Endothelial cell (in vitro differentiated cells): ENCODE measurements at regions not wholly inside any gene's neighbourhood (a gene's known extent, or its start where the extent isn't known, plus 50 kb on each side); places are given as distances from the start of the nearest gene placed in this dataset.
A peak's percentile ranks its signal among the peaks of the same experiment; 100 is the strongest.

Source experiments
- DNase-seq: peaks from one replicate; pipeline ENCODE4 v3.0.0; 2021; ENCODE audit warnings: low spot score
- H3K27ac Mint-ChIP-seq: one replicate; pipeline ENCODE4 v1.8.0; 2021; ENCODE audit warnings: mixed read lengths, inconsistent platforms; ENCODE audit not compliant: unreplicated experiment
- H3K27me3 Mint-ChIP-seq: one replicate; pipeline ENCODE4 v1.8.0; 2021; ENCODE audit warnings: mild to moderate bottlenecking, moderate library complexity, mixed read lengths, inconsistent platforms; ENCODE audit not compliant: unreplicated experiment
- H3K36me3 Mint-ChIP-seq: one replicate; pipeline ENCODE4 v1.8.0; 2021; ENCODE audit warnings: mild to moderate bottlenecking, low read depth, mixed read lengths, inconsistent platforms; ENCODE audit not compliant: unreplicated experiment
- H3K4me1 Mint-ChIP-seq: one replicate; pipeline ENCODE4 v1.8.0; 2021; ENCODE audit warnings: mild to moderate bottlenecking, mixed read lengths, inconsistent platforms; ENCODE audit not compliant: unreplicated experiment
- H3K4me3 Mint-ChIP-seq: one replicate; pipeline ENCODE4 v1.8.0; 2021; ENCODE audit warnings: mild to moderate bottlenecking, mixed read lengths, inconsistent platforms; ENCODE audit not compliant: unreplicated experiment
- H3K9me3 Mint-ChIP-seq: one replicate; pipeline ENCODE4 v1.8.0; 2021; ENCODE audit warnings: mixed read lengths, inconsistent platforms; ENCODE audit not compliant: unreplicated experiment
- TF ChIP-seq, protein P1 (sequence below): fragments of 200-600 bp; sonication (generic); IDR thresholded peaks from one replicate; pipeline ENCODE4 v1.5.0; 2021; ENCODE audit warnings: antibody characterized with exemption; ENCODE audit not compliant: unreplicated experiment

DNA sequence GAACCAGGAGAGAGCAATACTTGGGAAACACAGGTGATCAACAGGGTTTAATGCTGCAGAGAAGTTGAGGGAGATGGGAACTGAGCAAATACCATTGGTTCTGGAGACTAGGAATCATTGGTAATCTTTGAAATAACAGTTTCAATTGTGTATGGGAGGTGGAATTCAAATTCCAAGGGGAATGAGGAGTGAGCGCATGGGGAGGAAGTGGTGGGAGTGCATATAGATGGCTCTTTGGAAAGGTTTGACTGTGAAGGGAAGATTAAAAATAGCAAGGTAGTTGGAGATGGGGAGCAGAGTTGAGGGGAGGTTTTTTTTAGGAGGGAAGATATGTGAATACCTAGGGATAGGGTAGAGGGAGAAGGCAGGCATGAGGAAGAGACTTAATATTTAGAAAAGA lies 51.1 kb upstream of the ROPN1 start:
- Mint-ChIP-seq H3K27ac (no peak overlapping the region), H3K4me3 (no peak overlapping the region), H3K4me1 (peaks cover 12% of the 10 kb centered on the region), H3K9me3 (no peaks in the 10 kb centered on the region), H3K36me3 (no peaks in the 10 kb centered on the region), H3K27me3 (no peaks in the 10 kb centered on the region)
- no peak for DNase-seq
- TF ChIP-seq, protein P1, sequence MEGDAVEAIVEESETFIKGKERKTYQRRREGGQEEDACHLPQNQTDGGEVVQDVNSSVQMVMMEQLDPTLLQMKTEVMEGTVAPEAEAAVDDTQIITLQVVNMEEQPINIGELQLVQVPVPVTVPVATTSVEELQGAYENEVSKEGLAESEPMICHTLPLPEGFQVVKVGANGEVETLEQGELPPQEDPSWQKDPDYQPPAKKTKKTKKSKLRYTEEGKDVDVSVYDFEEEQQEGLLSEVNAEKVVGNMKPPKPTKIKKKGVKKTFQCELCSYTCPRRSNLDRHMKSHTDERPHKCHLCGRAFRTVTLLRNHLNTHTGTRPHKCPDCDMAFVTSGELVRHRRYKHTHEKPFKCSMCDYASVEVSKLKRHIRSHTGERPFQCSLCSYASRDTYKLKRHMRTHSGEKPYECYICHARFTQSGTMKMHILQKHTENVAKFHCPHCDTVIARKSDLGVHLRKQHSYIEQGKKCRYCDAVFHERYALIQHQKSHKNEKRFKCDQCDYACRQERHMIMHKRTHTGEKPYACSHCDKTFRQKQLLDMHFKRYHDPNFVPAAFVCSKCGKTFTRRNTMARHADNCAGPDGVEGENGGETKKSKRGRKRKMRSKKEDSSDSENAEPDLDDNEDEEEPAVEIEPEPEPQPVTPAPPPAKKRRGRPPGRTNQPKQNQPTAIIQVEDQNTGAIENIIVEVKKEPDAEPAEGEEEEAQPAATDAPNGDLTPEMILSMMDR = no peak

DNA sequence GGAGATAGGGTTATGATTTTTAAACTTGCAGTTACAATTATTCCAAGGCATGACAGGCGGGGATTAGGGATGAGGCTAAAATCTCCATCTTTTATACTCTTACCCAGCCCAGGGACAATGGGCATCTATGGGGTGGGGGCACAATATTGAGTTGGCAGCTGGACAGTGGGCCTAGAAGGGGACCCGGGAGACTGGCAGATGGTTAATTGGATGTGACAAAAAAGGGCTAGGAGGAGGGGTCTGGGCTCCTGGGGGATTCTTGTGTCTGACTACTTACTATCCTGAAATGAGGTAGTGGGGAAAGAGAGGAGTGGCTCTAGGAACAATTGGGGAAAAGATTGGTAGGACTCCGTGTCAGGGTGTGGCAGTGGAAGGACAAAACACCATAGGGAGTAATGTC lies 53.0 kb upstream of the ROPN1 start:
- H3K27me3 Mint-ChIP-seq = no peaks in the 10 kb centered on the region
- H3K36me3 Mint-ChIP-seq = no peaks in the 10 kb centered on the region
- no peak for DNase-seq
- peaks cover 12% of the 10 kb centered on the region for H3K4me1 Mint-ChIP-seq
- no peak overlapping the region for H3K27ac Mint-ChIP-seq
- H3K9me3 Mint-ChIP-seq = no peaks in the 10 kb centered on the region
- TF ChIP-seq, protein P1 = no peak
- no peak overlapping the region for H3K4me3 Mint-ChIP-seq

DNA sequence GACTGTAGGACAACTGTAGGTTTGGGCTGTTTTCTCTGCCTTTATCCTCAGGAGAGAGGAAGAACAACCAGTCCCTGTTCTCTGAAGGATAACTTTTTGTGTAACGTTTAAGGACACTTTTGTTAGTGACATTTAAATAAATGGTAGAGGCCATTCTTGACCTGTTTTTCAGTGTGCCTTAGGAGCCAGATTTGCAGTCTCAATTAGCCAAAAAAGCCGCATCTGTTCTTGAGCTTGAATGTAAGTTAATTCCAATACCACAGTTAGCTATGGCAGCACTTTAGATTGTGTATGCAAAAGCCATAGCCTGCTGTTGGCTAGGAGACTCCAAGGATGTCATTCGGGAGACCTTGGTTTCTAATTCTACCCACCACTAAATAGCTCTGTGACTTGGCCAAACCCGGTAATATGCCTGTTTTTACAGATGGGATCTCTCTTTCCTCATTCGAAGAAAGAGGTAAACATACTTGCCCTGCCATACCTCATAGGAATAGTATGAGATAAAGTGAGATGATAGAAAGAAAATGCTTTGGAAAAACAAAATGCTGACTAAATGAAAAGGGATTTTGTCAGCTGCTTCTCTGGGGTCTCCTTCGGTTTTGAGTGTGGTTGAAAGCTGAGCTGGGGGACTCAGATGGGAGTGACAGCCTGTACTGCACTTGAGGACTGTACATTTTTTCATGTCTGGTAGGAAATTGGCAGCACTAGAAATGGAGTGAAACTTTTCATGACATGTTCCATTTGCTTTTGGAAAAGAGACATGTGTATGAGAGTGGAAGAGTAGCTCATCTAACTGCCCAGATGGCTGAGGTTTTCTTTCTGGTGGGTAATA lies 57.3 kb upstream of the ROPN1 start:
- H3K36me3 Mint-ChIP-seq = peaks cover 3% of the 10 kb centered on the region
- no peak overlapping the region for H3K27ac Mint-ChIP-seq
- no peak overlapping the region for H3K4me3 Mint-ChIP-seq
- TF ChIP-seq, protein P1 = no peak
- H3K9me3 Mint-ChIP-seq = no peaks in the 10 kb centered on the region
- DNase-seq = no peak
- peaks cover 31% of the 10 kb centered on the region for H3K4me1 Mint-ChIP-seq
- no peaks in the 10 kb centered on the region for H3K27me3 Mint-ChIP-seq

DNA sequence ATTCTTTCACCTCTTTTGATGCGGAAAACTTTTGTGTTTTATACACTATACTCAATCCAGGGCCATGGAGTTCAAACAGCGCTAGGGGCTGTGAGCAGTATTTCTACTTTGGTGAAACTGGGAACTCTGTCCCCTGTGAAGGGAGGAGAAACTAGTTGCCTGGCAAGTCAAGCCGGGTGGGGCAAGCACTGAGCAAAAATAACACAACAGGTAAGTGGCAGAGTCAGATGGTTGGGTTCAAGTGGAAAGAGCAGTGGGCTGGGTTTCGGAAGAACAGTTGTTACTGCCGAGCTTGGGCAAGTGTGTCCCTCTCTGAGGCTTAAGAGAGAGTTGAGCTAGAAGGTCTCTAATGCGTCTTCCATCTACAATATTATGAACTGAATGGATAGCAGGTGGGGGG lies 59.7 kb upstream of the ROPN1 start:
- Mint-ChIP-seq H3K9me3 (no peaks in the 10 kb centered on the region), H3K4me3 (no peak overlapping the region), H3K27me3 (peaks cover 1% of the 10 kb centered on the region), H3K4me1 (peaks cover 44% of the 10 kb centered on the region), H3K27ac (no peak overlapping the region), H3K36me3 (peaks cover 3% of the 10 kb centered on the region)
- no peak for DNase-seq
- TF ChIP-seq, protein P1 = no peak

DNA sequence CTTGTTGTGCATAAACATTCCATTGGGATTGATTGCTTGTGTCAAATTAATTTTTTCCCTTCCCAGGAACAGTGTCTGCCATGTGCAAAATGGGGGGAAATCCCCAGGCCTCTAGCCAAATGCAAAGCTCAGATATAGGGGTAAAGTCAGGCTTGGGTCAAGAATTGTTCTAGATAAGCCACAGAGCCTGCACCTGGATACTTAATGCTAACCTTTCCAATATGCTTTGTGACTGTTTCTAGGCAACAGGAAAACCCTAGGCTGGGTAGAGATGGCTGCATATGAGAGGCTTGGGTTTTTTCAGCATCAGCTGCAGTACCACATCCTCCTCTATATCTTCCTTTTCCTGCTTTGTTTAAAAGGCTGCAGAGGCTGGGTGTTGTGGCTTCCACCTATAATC lies 61.9 kb upstream of the ROPN1 start:
- peaks cover 1% of the 10 kb centered on the region for H3K27me3 Mint-ChIP-seq
- TF ChIP-seq, protein P1 = no peak
- no peaks in the 10 kb centered on the region for H3K9me3 Mint-ChIP-seq
- H3K36me3 Mint-ChIP-seq = peaks cover 13% of the 10 kb centered on the region
- no peak for DNase-seq
- H3K4me1 Mint-ChIP-seq = peaks cover 65% of the 10 kb centered on the region
- H3K4me3 Mint-ChIP-seq = no peak overlapping the region
- H3K27ac Mint-ChIP-seq = peak overlapping the region; percentile 73
